Esophagus squamous epithelium (tissue), 4 donors: ENCODE measurements at regions not wholly inside any gene's neighbourhood (a gene's known extent, or its start where the extent isn't known, plus 50 kb on each side); places are given as distances from the start of the nearest gene placed in this dataset.

Experiments
- POLR2A ChIP-seq, 4 donors: fragments of 450-650 bp; IDR thresholded peaks; one replicate each; pipeline ENCODE4 v1.6.1; 2017; ENCODE audit warnings: antibody characterized with exemption in 4 of 4, mild to moderate bottlenecking in 4 of 4, moderate library complexity in 3 of 4
- TF ChIP-seq, protein P1 (sequence below), 6 experiments: fragments of 450-650 bp in 4 of 6; fragments of 200-600 bp in 2 of 6; sonication (generic) in 2 of 6; IDR thresholded peaks; one replicate each; pipeline ENCODE4 v1.5.1; 2016 to 2019; ENCODE audit warnings: antibody characterized with exemption in 6 of 6, mild to moderate bottlenecking in 4 of 6, moderate library complexity in 4 of 6

DNA sequence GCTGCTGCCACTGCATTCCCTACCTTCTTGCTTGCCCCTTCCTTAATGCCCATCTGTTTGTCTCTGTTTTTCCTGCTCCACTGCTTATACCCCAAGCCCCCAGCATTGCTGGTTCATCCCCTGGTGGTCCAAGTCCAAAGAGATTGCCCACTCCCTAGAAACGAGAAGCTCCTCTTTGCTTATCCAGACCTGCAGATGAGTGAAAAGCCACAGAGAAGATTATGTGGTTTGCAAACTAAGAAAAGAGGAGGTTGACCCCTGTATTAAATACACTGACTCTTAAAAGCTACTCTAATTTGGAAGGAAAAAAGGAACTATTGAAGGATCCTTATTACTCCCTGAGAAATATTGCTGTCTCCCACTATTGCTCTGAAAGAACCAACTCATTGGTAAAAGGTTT lies 146.8 kb upstream of the RAB4A start:
- no peak for TF ChIP-seq POLR2A (IDR thresholded peaks at IDR 0.05)
- TF ChIP-seq, protein P1, sequence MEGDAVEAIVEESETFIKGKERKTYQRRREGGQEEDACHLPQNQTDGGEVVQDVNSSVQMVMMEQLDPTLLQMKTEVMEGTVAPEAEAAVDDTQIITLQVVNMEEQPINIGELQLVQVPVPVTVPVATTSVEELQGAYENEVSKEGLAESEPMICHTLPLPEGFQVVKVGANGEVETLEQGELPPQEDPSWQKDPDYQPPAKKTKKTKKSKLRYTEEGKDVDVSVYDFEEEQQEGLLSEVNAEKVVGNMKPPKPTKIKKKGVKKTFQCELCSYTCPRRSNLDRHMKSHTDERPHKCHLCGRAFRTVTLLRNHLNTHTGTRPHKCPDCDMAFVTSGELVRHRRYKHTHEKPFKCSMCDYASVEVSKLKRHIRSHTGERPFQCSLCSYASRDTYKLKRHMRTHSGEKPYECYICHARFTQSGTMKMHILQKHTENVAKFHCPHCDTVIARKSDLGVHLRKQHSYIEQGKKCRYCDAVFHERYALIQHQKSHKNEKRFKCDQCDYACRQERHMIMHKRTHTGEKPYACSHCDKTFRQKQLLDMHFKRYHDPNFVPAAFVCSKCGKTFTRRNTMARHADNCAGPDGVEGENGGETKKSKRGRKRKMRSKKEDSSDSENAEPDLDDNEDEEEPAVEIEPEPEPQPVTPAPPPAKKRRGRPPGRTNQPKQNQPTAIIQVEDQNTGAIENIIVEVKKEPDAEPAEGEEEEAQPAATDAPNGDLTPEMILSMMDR (IDR thresholded peaks at IDR 0.05) = no peak
